GM19324 (cell line): ENCODE measurements at regions not wholly inside any gene's neighbourhood (a gene's known extent, or its start where the extent isn't known, plus 50 kb on each side); places are given as distances from the start of the nearest gene placed in this dataset.

Experiments used
- ATAC-seq: cut with Tn5 transposase; IDR thresholded peaks from one replicate; pipeline ENCODE4 v1.9.1; 2021; ENCODE audit warnings: mild to moderate bottlenecking, moderate library complexity; ENCODE audit not compliant: unreplicated experiment, low FRiP score

DNA sequence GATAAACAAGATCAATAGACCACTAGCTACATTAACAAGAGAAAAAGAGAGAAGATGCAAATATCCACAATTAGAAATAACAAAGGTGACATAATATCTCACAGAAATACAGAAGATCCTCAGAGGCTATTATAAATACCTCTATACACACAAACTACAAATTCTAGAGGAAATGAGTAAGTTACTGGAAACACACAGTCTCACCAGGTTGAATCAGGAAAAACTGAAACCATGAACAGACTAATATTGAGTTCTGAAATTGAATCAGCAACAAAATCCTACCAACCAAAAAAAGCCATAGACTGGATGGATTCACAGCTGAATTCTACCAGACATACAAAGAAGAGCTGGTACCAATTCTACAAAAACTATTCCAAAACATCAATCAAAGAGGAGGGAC lies 211.8 kb upstream of the CPEB2 start:
- ATAC-seq = no peak

DNA sequence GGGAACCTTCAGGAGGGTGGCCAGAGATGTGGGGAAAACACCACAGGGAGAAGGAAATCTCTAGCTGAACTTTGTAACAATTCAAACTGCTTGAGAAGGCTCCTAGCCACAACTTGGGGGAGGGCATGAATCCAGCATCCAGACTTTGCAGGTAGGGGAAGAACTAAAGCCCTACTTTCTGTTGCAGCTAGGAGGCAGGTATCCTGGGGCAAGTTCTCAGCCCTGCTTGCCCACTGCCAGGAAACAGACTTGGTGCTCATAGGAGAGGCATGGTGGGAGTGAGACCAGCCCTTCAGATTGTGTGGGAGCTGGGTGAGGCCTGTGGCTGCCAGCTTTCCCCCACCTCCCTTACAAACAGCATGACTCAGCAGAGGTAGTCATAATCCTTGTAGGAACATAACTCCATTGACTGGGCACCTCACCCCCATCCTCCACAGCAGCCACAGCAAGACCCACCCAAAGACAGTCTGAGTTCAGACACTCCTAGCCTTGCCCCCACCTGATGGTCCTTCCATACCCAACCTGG lies 209.5 kb upstream of the CPEB2 start:
- ATAC-seq = no peak

DNA sequence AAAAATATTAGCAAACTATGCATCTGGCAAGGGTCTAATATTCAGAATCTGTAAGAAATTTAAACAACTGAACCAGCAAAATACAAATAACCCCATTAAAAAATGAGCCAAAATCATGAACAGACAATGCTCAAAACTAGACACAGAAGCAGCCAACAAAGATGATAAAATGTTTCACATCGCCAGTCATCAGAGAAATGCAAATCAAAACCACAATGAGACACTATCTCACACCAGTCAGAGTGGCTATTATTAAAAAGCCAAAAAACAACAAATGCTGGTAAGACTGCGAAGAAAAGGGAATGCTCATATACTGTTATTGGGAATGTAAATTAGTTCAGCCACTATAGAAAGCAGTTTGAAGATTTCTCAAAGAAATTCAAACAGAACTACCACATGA lies 201.3 kb upstream of the CPEB2 start:
- ATAC-seq = no peak

DNA sequence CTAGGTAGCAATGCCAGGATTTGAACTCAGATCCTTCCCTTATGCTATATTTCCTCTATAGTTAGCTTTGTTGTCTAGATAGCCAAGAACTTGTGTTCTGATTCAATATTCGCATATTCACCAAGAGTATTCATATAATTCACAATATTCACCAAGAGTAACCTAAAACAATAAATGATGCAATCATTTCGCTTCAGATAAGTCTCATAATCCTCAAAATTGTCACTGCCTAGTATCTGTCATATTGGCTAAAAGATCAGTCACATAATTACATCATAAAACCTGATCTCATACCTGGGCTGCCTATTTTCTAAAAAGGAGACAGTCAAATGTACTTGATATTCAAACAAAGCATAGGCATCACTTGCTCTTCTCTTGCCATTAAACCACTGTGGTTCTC lies 199.7 kb upstream of the CPEB2 start:
- no peak for ATAC-seq

DNA sequence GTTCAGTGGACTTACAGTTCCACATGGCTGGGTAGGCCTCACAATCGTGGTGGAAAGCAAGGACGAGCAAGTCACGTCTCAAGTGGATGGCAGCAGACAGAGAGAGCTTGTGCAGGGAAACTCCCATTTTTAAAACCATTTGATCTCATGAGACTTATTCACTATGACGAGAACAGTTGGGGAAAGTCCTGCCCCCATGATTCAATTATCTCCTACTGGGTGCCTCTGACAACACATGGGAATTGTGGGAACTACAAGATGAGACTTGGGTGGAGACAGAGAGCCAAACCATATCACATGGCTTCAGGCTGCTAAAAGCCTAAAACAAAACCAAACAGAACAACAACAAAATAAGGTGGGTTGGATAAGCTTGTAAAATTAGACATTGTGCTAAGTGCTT lies 194.4 kb upstream of the CPEB2 start:
- ATAC-seq = no peak

DNA sequence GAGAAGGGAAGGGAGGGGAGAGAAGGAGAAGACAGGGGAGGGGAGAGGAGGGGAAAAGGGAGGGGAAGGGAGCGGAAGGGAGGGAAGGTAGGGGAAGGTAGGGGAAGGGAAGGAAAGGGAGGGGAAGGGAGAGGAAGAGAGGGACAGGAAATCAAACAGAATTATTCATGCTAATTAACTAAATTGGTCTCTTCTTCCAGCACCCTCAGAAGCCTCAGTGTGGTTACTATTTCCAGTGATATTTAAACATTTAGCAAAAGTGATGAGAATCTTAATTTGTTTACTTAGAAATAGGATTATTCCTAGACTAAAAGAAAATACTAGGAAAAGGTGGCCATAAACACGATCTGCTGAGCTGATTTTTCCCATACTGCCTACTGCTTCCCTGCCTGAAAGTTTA lies 193.1 kb upstream of the CPEB2 start:
- no peak for ATAC-seq

DNA sequence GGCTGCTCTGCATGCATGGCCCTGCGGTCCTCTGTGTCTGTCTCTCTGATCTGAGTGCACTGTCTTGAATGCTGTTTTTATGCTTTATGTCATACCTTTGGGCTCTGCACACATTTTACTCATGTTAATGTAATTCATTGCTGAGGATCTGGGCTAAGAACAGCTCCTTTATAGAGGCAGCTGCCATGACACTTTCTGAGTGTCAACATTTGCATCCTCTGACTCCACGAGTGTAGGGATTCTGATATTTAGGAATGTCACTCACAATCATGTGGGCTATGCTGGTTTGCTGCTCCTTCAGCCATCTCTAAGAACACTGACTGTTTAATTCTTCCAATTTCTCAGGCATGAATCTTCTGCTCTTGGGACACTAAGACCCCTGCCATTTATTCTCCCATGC lies 192.2 kb upstream of the CPEB2 start:
- no peak for ATAC-seq

DNA sequence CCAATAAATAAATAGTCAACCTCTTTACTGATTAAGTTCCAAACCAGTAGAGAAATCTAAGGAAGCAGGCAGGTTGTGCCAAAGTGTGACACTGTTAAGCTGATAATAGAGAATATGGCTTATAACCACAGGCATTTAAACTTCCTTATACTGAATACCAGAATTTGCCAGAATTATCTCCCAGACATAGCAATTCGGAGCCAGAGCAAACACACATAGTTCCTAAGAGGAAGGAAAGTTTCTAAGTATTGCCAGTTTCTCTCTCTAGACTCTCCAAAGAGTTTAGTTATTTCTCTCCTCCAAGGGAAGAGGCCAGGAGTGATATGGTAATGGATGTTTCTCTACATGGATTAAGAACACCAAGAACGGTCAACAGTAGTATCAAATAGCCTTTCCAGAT lies 191.7 kb upstream of the CPEB2 start:
- no peak for ATAC-seq

DNA sequence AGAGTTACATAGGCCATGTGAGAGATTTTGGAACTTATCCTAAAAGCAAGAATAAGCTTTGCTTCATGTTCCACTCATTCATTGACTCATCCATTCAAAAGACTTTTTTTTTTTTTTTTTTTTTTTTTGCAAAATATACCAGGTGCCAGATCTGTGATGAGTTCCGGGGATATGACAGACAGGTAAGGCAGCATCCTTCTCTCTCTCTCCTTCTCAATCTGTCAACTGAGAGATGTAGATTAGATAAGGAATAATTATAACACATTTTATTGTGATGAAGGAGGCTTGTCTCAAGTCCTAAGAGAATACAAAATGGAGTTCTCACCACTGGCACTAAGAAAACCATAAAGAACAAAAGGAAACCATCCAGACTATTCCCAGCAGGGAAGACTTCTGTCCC lies 190.2 kb upstream of the CPEB2 start:
- no peak for ATAC-seq

DNA sequence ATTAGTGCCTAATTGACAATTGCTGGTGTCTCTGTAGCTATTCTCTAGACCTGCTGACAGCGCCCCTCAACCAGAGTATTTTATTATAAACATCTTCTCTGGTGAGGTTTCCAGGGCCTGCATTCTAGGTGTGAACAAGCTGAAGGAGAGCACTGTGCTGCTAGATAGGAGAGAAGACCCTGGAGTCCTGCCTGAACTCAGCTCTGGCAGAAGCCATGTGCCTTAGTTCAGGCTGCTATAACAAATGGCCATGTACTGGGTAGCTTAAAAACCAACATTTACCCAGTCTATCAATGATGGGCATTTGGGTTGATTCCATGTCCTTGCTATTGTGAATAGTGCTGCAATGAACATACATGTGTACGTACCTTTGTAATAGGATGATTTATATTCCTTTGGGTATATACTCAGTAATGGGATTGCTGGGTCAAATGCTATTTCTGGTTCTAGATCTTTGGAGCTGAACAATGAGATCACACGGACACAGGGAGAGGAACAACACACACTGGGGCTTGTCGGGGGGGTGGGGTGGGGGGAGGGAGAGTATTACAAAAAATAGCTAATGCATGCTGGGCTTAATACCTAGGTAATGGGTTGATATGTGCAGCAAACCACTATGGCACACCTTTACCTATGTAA lies 185.5 kb upstream of the CPEB2 start:
- ATAC-seq = no peak

DNA sequence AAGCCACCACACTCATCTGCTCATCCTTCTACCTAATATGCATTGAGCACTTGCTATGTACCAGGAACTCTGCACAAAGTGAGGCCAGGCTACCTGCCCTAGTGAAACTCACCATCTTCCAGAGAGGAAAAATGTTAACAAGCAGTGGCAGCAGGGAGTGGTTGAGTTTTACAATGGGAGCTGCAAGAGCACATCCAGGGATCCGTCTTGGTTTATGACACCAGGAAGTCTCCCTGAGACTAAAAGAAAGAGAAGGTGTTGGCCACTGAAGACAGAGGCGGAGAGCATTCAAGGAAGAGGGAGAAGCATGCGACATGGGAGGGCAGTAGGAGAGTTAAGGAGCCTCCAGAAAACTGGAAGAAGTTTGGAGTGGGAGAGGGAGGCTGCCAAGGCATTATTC lies 178.1 kb upstream of the CPEB2 start:
- ATAC-seq = no peak

DNA sequence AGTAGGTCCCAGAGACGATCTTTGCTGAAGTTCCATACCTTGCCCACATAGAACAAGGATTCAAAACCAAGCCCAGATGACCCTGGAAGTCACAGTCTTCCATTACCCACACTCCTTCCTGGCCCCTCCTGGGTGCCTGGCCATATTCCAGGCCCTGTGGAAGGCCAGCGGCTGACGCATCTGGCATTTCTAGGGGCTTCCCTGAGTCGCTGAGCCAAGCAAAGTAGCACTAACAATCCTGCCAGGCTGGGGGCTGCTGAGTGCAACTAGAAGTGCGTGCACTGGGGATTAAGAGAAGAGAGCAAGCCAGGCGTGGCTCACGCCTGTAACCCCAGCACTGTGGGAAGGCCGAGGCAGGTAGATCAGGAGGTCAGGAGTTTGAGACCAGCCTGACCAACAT lies 175.2 kb upstream of the CPEB2 start:
- no peak for ATAC-seq

DNA sequence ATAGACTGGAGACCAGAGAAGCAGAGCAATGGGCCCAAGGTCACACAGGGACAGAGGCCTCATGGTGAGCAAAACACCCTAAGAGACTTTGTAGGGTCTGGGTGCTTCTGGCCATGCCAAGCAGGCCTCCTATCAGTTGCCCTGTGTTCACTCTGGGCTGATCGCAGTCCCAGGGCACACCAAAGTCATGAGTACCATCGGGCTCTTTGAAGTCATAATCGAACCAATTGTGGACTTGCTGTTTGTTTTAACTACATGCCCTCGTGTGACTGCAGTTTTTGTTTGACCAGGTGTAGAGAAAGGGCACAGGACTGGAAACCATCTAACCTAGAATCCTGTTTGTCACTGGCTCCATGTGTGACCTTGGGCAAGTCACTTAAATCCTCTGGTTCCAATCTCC lies 172.5 kb upstream of the CPEB2 start:
- ATAC-seq = no peak

DNA sequence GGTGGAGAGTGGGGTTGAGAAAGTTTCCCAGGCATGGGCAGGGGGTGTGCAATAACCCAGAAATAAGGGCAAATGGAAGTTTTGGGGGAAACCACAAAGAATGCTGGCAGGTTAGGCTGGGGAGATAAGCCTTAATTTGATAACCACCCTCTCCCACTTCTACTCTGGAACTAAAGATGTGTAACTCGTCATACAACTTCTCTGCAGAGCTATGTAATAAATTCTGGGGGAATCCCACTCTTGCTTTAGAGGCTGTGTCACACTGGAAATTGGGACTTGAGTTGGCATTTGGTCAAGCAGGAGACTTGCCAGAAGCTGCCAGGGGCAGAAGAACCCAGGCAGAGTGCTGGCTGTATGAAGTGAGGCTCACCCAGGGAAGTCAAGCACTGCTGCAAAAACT lies 170.9 kb upstream of the CPEB2 start:
- ATAC-seq = no peak

DNA sequence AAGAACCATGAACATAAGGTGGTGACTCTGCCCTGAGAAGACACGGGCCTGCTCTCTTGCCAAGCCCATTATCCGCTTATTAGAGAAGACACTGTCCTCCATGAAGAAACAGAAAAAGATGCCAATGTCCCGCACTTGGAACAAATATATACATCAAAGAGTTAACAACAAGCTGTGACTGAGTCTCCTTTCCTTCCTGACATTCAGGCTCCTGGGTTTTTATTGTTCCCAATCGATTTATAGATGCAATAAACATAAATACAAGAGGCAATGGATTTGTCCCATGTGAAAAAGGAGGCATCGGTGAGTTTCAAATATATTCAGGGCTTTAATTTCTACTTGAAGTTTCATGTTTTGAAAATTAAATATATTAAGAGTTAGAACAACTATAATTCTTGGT lies 169.2 kb upstream of the CPEB2 start:
- no peak for ATAC-seq

DNA sequence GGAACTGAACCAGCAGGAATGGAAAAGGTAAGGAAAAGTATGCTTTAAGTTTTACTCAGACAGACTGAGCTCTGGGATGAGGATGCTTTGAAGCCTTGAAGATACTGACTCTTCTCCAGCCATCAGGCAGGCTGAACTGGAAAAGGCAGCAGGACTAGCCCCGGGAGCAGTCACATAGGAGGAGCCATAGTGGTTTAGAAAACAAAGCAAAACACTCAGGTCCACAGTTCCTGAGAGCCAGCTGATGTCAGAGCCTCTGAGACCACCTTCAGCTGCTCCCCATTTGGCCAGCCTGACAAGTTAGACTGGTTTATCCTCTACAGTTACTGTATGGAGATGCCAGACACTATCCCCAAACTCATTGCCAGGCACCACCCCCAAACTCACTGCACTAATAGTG lies 167.9 kb upstream of the CPEB2 start:
- ATAC-seq = no peak

DNA sequence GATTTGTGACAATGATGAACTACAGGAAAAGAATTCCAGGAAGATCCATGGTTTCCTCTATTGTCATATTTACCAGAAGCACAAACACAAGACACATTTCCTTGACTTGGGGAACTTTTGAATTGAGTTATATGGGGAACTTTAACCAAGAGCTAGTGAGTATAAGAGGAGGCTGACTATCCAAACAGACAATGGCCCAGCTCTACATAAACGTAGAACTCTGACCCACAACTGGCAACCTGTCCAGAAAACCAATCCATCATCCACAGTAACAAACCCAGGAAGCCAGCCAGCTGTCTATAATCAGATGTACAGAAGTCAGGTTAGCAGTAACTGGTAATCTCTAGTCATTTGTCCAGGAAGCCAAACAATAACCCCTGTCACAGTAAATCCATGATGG lies 167.0 kb upstream of the CPEB2 start:
- no peak for ATAC-seq

DNA sequence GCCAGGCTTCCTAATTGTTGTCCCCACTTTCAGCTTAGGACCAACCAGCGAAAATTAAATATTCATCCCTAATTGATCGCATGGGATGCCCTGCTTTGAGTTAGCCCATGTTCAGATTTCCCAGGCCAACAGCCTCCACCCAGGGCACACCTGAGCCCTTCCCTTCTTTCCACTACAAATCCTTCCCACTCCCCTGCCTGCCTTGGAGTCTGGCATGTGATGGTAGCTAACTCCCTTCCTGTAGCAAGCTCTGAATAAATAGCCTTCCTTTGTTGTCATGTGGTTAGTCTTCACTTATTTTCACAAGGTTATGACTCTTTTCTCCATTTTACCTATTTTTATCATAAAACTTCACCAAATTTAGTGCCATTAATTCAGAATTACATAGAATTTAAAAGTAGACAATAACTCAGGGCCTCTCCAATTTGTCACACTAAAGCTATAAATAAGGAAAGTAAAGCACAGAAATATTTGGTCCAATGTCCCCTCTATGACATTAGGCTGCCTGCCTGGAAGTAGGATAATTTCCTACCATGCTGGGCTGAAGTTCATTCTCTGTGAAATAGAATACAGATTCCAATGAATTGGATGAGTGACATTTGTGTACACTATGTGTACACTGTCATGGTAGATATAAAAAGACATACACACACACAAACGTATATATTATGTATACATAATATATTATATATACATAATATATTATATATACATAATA lies 166.4 kb upstream of the CPEB2 start:
- ATAC-seq = no peak

DNA sequence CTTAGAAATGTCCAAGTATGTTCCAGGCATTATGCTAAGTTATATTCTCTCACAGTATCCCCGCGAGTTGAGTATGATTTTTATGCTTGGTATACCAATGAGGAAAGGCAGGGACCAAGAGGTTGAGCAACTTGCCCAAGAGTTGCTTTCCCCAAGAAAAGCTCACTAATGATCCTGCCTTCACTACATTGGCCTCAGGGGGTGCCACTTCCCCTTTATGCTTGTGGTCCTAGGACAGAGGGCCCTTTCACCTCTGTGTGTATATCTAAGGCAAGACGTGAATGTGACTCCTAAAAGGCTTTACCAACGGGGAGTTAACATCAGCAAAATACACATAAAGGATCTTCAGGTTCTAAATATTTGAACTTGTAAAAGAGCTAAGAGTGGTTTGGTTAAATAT lies 164.4 kb upstream of the CPEB2 start:
- ATAC-seq = no peak

DNA sequence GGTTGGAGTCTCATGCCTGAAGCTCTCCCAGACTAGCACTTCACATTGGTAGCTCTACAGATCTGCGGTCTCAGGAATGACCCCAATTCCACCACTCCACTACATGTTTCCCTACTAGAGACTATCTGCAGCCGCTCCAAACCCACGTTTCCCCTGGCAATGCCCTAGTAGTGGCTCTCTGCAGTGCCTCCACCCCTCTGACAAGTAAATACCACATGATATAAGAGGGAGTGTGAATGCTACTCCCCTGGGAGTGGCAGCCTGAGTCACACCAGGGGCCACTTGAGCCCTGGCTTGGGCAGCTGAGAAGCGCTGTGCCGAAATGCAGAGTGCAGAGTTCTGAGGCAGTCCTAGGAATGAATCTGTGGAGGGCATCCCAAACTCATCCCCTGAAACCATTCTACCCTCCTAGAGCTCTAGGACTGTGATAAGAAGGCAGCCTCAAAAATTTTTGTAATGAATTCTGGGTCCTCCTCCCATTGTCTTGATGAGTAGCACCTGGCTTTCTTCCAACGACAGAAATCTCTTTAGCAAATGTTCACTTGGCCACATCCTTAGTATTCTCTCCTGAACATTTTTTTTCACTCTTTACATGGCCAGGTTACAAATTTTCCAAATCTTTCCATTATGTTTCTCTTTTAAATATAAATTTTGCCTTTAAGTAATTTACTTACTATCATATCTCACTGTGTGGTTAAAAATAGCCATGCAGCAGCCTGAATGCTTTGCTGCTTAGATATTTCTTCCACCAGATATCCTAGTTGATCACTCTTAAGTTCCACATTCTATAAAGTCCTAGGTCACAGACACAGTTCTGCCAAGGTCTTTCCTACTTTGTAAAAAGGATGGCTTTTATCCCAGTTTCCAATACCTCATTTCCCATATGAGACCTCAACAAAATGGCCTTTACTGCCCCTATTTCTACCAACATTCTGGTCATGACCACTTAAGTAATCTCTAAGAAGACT lies 160.2 kb upstream of the CPEB2 start:
- no peak for ATAC-seq

DNA sequence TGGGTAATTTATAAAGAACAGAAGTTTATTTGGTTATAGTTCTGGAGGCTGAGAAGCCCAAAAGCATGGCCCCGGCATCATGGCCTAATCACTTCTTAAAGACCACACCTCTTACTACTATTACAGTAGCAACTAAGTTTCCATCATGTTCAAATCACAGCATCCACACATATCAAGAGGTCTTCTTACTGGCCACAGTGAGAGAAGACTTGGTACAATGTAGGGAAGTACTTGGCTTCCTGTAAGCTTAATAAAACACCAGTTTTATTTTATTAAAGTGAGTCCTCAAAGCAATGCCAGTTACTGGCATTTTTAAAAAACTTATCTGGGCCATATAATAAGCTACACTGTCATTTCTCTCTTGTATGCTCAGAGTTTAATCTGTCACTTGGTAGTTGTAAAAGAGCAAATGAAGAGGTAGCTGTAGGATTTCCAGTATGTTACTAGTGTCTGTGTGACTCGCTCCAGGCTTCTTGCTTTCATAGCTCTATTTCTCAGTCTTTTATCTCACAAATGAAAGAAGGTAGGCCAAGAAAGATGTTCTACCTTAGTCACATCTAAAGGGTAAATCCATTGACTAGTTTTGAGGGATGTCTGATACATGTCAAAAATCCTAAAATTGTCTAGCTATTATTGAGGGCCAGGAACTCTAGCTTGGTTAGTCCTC lies 159.2 kb upstream of the CPEB2 start:
- no peak for ATAC-seq
